HCT116 (cell line): ENCODE measurements at regions not wholly inside any gene's neighbourhood (a gene's known extent, or its start where the extent isn't known, plus 50 kb on each side); places are given as distances from the start of the nearest gene placed in this dataset.

ENCODE experiments used
- EZH2 ChIP-seq: fragments of 200-600 bp; sonication (generic); IDR thresholded peaks from 2 replicates; pipeline ENCODE4 v1.6.1; 2017; ENCODE audit warnings: antibody characterized with exemption, mixed run types
- EZH2phosphoT487 ChIP-seq: fragments of 200-600 bp; IDR thresholded peaks from 2 replicates; pipeline ENCODE4 v1.6.1; 2018; ENCODE audit warnings: antibody characterized with exemption, borderline replicate concordance
- JUND ChIP-seq: IDR thresholded peaks from 2 replicates; pipeline ENCODE4 v1.6.1; 2012
- POLR2A ChIP-seq: IDR thresholded peaks from 2 replicates; pipeline ENCODE4 v1.7.0; 2011; ENCODE audit warnings: borderline replicate concordance; ENCODE audit not compliant: insufficient read depth, insufficient read length; ENCODE audit errors: extremely low read depth
- POLR2AphosphoS5 ChIP-seq: IDR thresholded peaks from 2 replicates; pipeline ENCODE4 v1.6.1; 2011; ENCODE audit warnings: mild to moderate bottlenecking, low read depth, low read length, moderate library complexity
- RAD21 ChIP-seq: IDR thresholded peaks from 2 replicates; pipeline ENCODE4 v1.6.1; 2012; ENCODE audit warnings: low read depth, mild to moderate bottlenecking
- SIN3A ChIP-seq: IDR thresholded peaks from 2 replicates; pipeline ENCODE4 v1.6.1; 2012; ENCODE audit warnings: low read depth
- TCF7L2 ChIP-seq: IDR thresholded peaks from 2 replicates; pipeline ENCODE4 v1.7.0; 2011; ENCODE audit warnings: borderline replicate concordance, inconsistent platforms; ENCODE audit not compliant: insufficient read depth, insufficient read length; ENCODE audit errors: extremely low read depth
- YY1 ChIP-seq: IDR thresholded peaks from 2 replicates; pipeline ENCODE4 v1.6.1; 2011; ENCODE audit warnings: low read length, low read depth, moderate library complexity, mild to moderate bottlenecking; ENCODE audit not compliant: insufficient replicate concordance; ENCODE audit errors: extremely low read depth
- ZNF274 ChIP-seq: fragments of 200-500 bp; sonication (Bioruptor generic); IDR thresholded peaks from 2 replicates; pipeline ENCODE4 v1.6.1; 2014; ENCODE audit warnings: mild to moderate bottlenecking, low read depth, low read length, inconsistent platforms
- TF ChIP-seq, protein P1 (sequence below), 3 experiments: fragments of 200-600 bp in 1 of 3; sonication (generic) in 1 of 3; IDR thresholded peaks in 2 of 3; conservative IDR thresholded peaks in 1 of 3; 2 replicates each; pipeline ENCODE4 v1.5.1; 2012 to 2017; ENCODE audit warnings: low read depth in 2 of 3, low read length in 2 of 3, antibody characterized with exemption in 1 of 3, borderline replicate concordance in 1 of 3, control low read depth in 1 of 3, mild to moderate bottlenecking in 1 of 3, mixed read lengths in 1 of 3, mixed run types in 1 of 3, moderate library complexity in 1 of 3; ENCODE audit not compliant: insufficient read depth in 1 of 3
- TF ChIP-seq, protein P2 (sequence below): IDR thresholded peaks from 2 replicates; pipeline ENCODE4 v1.6.1; 2012
- TF ChIP-seq, protein P3 (sequence below): IDR thresholded peaks from 2 replicates; pipeline ENCODE4 v1.6.1; 2012

DNA sequence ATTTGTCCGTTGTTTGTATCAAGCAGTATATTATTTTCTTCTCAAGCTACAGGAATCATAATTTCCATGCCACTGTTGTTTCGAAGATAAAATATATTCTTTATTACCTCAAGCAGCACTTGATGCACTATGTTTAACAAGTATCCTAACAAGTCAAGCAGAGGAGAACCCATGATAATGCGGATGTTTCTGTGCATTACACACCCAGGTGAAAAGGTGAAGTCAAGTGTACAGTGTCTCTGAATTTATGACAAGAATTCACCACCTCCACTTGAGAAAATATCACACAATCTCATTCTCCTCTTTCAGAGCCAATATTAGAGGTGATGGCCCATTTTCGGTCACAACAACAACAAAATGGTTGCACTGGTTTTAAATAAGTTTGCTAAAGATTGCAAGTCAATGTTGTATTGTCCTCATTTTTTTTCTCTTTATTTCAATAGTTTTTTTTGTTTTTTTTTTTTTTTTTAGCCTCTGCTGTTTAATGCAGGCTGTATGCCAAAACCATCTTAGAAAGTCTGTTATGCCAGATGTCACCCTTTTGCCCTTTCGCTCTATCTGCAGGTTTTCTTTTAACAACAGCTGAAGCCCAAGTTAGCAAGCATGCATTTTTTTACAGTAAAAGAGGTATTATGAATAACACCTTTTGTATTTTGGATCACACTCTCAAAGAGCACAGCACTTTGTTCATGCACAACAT, 568.7 kb upstream of the LRRN3 start:
- TF ChIP-seq POLR2AphosphoS5 (no peak), EZH2 (no peak), EZH2phosphoT487 (no peak), RAD21 (no peak), TCF7L2 (no peak), POLR2A (no peak), YY1 (no peak), ZNF274 (no peak), JUND (no peak), SIN3A (no peak)
- TF ChIP-seq, protein P1, sequence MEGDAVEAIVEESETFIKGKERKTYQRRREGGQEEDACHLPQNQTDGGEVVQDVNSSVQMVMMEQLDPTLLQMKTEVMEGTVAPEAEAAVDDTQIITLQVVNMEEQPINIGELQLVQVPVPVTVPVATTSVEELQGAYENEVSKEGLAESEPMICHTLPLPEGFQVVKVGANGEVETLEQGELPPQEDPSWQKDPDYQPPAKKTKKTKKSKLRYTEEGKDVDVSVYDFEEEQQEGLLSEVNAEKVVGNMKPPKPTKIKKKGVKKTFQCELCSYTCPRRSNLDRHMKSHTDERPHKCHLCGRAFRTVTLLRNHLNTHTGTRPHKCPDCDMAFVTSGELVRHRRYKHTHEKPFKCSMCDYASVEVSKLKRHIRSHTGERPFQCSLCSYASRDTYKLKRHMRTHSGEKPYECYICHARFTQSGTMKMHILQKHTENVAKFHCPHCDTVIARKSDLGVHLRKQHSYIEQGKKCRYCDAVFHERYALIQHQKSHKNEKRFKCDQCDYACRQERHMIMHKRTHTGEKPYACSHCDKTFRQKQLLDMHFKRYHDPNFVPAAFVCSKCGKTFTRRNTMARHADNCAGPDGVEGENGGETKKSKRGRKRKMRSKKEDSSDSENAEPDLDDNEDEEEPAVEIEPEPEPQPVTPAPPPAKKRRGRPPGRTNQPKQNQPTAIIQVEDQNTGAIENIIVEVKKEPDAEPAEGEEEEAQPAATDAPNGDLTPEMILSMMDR (IDR thresholded peaks at IDR 0.05 in 2 of 3, conservative IDR thresholded peaks at IDR 0.05 in 1 of 3; ENCODE audit: borderline replicate concordance in 1 of 3, insufficient read depth in 1 of 3, low read depth in 2 of 3, low read length in 2 of 3): no peak
- TF ChIP-seq, protein P2, sequence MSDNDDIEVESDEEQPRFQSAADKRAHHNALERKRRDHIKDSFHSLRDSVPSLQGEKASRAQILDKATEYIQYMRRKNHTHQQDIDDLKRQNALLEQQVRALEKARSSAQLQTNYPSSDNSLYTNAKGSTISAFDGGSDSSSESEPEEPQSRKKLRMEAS: no peak
- TF ChIP-seq, protein P3, sequence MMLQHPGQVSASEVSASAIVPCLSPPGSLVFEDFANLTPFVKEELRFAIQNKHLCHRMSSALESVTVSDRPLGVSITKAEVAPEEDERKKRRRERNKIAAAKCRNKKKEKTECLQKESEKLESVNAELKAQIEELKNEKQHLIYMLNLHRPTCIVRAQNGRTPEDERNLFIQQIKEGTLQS: no peak
